ENCODE measurements at regions not wholly inside any gene's neighbourhood (a gene's known extent, or its start where the extent isn't known, plus 50 kb on each side); places are given as distances from the start of the nearest gene placed in this dataset.

DNA sequence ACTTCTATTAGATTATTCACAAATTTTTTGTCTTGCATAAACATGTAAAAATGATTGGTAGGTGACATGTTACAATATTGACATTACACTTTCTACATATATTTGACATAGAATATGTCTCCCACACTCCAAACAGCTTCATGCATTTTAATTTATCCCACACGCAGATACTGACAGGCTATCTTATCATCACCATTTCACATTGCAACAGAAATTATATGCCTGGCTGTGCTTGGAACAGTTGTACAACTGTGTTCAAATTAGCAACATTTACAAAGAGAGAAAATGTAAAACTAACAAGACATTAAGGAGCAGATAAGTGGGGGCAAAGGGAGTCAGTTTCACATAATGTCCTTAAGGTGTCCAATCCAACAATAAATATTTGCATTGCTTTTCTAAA, 1208.5 kb downstream of the NSUN3 start:
- no peak for DNase-seq (ENCODE audit: low spot score)
- Histone ChIP-seq H3K4me3 (ENCODE audit: low read depth, low read length, poor library complexity, severe bottlenecking) (no peak overlapping the region), H3K27me3 (replicated peaks; ENCODE audit: insufficient read depth, low read depth, low read length, poor library complexity) (no peaks in the 10 kb centered on the region), H3K27ac (ENCODE audit: low read depth, low read length, poor library complexity, severe bottlenecking) (no peak overlapping the region), H3K9me3 (ENCODE audit: low read depth, low read length, poor library complexity, severe bottlenecking) (peaks cover 10% of the 10 kb centered on the region), H3K36me3 (ENCODE audit: insufficient read depth, low read length, poor library complexity, severe bottlenecking) (no peaks in the 10 kb centered on the region), H3K4me1 (ENCODE audit: insufficient read depth, low read length, poor library complexity, severe bottlenecking) (no peaks in the 10 kb centered on the region)
- TF ChIP-seq CTCF (conservative IDR thresholded peaks at IDR 0.05; ENCODE audit: low read depth, low read length): no peak
- no peak for TF ChIP-seq EZH2 (IDR thresholded peaks at IDR 0.05; ENCODE audit: borderline replicate concordance, low read depth, low read length, poor library complexity, severe bottlenecking)
- intact Hi-C loops (cut with micrococcal nuclease; ENCODE audit: unreplicated experiment): no loop called here
- POLR2A ChIA-PET (ENCODE audit: low non-redundant PET): no interaction called here
- CTCF ChIA-PET: no interaction called here
- BruUV-seq (replicated peaks): no TSS peak

GRCh38 chr3:95272166-95272565, 1209.3 kb downstream of the NSUN3 start:
- no TSS peak for BruUV-seq (replicated peaks)
- no peaks in the 10 kb centered on the region for H3K36me3 ChIP-seq (ENCODE audit: insufficient read depth, low read length, poor library complexity, severe bottlenecking)
- no peaks in the 10 kb centered on the region for H3K27me3 ChIP-seq (replicated peaks; ENCODE audit: insufficient read depth, low read depth, low read length, poor library complexity)
- no peak overlapping the region for H3K27ac ChIP-seq (ENCODE audit: low read depth, low read length, poor library complexity, severe bottlenecking)
- H3K4me1 ChIP-seq (ENCODE audit: insufficient read depth, low read length, poor library complexity, severe bottlenecking): no peaks in the 10 kb centered on the region
- CTCF ChIA-PET: no interaction called here
- no peak for DNase-seq (ENCODE audit: low spot score)
- TF ChIP-seq CTCF (conservative IDR thresholded peaks at IDR 0.05; ENCODE audit: low read depth, low read length) (no peak), EZH2 (IDR thresholded peaks at IDR 0.05; ENCODE audit: borderline replicate concordance, low read depth, low read length, poor library complexity, severe bottlenecking) (no peak)
- intact Hi-C loops (cut with micrococcal nuclease; ENCODE audit: unreplicated experiment): no loop called here
- peaks cover 14% of the 10 kb centered on the region for H3K9me3 ChIP-seq (ENCODE audit: low read depth, low read length, poor library complexity, severe bottlenecking)
- H3K4me3 ChIP-seq (ENCODE audit: low read depth, low read length, poor library complexity, severe bottlenecking): no peak overlapping the region
- POLR2A ChIA-PET (ENCODE audit: low non-redundant PET): no interaction called here

GRCh38 chr3:95272781-95273180, 1209.9 kb downstream of the NSUN3 start:
- H3K4me1 ChIP-seq (ENCODE audit: insufficient read depth, low read length, poor library complexity, severe bottlenecking): no peaks in the 10 kb centered on the region
- H3K9me3 ChIP-seq (ENCODE audit: low read depth, low read length, poor library complexity, severe bottlenecking): peaks cover 16% of the 10 kb centered on the region
- H3K4me3 ChIP-seq (ENCODE audit: low read depth, low read length, poor library complexity, severe bottlenecking): no peak overlapping the region
- POLR2A ChIA-PET (ENCODE audit: low non-redundant PET): no interaction called here
- CTCF ChIA-PET: no interaction called here
- no TSS peak for BruUV-seq (replicated peaks)
- DNase-seq (ENCODE audit: low spot score): no peak
- H3K27me3 ChIP-seq (replicated peaks; ENCODE audit: insufficient read depth, low read depth, low read length, poor library complexity): no peaks in the 10 kb centered on the region
- no peak overlapping the region for H3K27ac ChIP-seq (ENCODE audit: low read depth, low read length, poor library complexity, severe bottlenecking)
- intact Hi-C loops (cut with micrococcal nuclease; ENCODE audit: unreplicated experiment): no loop called here
- H3K36me3 ChIP-seq (ENCODE audit: insufficient read depth, low read length, poor library complexity, severe bottlenecking): no peaks in the 10 kb centered on the region
- no peak for TF ChIP-seq EZH2 (IDR thresholded peaks at IDR 0.05; ENCODE audit: borderline replicate concordance, low read depth, low read length, poor library complexity, severe bottlenecking)
- TF ChIP-seq CTCF (conservative IDR thresholded peaks at IDR 0.05; ENCODE audit: low read depth, low read length): no peak

Data from A673 (cell line).